HG03442 (cell line): ENCODE measurements at regions not wholly inside any gene's neighbourhood (a gene's known extent, or its start where the extent isn't known, plus 50 kb on each side); places are given as distances from the start of the nearest gene placed in this dataset.

Source experiments
- ATAC-seq: cut with Tn5 transposase; IDR thresholded peaks from one replicate; pipeline ENCODE4 v1.9.1; 2021; ENCODE audit warnings: mild to moderate bottlenecking, moderate library complexity; ENCODE audit not compliant: unreplicated experiment

DNA sequence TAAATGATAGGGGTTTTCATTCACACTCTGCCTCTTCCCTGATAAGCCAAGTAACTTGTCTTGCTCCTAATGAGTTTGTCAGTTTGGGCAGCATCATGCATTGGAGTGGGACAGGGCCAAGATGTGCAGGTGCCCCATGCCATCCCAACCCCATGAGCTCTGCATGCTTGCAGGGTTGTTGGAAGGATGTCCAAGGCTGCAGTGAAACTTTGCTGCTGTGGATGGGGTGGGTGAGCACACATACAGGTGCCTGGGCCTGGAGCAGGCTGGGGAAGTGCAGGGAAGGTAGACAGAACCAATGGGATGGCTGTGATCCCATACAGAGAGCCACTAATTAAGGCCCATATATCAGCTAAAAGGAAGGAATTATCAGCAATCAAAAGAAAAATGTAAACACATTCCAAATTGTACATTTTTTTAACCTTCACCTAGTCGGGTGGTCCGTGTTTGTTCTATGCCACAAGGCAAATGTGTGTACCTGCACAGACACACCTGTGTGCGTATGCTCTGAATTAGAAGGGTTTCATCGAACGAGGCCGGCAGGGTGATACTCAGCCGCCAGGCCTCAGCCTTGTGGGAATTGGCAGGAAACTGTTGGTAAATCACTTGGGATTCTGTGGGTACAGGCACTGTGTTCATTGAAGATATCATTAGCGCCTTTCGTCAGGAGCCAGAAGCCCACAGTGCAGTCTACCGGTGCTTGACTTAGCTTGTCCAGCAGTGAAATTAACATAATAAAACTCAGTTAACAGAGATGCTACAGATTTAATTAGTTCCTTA, 342.9 kb downstream of the MYCN start:
- ATAC-seq, result no peak

- no peak for ATAC-seq
Observed at GRCh38 chr2:16282511-16282910, 342.2 kb downstream of the MYCN start.

DNA sequence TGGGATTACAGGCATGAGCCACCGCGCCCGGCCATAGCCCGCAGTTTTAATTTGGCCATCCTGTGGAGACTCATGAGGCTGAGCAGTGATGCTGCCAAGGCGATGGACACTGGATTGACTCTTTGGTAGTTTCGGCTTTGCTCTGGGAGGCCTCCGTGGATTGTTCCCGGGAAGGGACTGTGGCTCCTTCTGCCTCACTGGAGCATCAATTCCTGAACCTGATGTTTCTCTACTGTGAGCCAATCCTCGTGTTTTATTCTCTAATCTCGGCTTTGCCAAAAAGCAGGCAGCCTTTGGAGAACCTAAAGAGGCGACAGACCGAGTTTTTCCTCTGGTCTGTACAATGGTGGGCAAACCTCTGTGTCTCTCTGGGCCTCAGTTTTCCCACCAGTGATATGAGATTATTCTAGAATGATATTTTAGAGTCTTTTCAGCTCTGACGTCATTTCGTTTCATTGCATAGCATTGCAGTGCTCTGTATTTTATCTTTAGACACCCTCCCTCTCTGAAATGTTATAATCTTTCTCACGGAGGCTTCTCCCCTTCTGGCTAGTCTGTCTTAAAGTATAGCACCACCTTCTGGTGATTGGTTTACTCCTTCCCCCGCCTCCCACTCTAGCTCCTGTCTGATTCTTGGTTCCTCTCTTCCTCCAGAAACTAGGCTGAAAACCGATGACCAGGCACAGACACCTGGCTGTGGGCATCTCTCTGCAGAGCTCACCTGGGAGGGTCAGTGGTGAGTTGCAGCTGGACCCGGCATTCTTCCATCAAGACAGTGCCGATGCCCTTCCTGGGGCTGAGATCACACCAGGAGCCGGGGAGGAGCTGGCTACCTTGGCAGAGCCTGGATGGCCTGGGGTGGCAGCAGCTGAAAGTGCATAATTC, 341.3 kb downstream of the MYCN start:
- ATAC-seq, result peak; percentile 44

GRCh38 chr2:16280081-16280480, 339.7 kb downstream of the MYCN start:
- no peak for ATAC-seq

- ATAC-seq, result no peak
Observed at GRCh38 chr2:16279641-16280040, 339.3 kb downstream of the MYCN start.

DNA sequence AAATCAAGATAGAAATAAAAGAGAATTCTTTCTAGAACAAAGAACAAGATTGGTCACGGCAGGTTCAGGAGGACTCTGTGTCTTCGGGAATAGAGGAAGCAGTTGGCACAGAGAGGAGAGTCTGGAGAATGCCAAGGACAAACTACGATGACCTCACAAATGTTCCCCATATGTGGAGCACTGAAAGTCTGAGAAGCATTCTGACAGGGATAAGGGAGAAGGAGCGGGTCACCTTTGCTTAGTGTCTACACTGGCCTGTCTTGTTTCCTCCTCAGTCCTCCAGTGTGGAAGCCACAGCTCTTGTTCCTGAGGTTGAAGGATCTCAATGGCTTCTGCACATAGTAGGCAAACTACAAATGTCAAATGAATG, 338.8 kb downstream of the MYCN start:
- ATAC-seq, result no peak

GRCh38 chr2:16278421-16279200, 338.3 kb downstream of the MYCN start:
- no peak for ATAC-seq

GRCh38 chr2:16277117-16277516, 336.8 kb downstream of the MYCN start:
- no peak for ATAC-seq

DNA sequence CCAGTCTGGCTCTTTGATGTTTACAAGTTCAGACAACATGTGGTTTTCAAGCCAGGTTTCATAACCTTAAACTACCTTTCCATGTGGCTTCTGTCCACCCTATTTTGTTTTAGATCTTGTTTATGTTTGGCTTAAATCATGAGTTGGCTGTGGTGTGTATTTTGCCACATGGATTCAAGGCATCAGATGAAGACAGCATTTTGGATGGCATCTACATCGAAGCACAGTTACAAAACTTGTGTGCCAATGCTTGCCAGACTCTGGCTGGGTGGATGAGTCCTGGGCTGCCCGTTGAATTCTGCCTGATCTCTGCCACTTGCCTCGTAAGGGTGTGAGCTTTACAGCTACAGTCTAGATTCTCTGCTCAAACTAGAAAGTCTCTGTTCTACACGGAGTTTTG, 335.3 kb downstream of the MYCN start:
- no peak for ATAC-seq

GRCh38 chr2:16275131-16275530, 334.8 kb downstream of the MYCN start:
- no peak for ATAC-seq

GRCh38 chr2:16273111-16273510, 332.8 kb downstream of the MYCN start:
- ATAC-seq, result no peak

DNA sequence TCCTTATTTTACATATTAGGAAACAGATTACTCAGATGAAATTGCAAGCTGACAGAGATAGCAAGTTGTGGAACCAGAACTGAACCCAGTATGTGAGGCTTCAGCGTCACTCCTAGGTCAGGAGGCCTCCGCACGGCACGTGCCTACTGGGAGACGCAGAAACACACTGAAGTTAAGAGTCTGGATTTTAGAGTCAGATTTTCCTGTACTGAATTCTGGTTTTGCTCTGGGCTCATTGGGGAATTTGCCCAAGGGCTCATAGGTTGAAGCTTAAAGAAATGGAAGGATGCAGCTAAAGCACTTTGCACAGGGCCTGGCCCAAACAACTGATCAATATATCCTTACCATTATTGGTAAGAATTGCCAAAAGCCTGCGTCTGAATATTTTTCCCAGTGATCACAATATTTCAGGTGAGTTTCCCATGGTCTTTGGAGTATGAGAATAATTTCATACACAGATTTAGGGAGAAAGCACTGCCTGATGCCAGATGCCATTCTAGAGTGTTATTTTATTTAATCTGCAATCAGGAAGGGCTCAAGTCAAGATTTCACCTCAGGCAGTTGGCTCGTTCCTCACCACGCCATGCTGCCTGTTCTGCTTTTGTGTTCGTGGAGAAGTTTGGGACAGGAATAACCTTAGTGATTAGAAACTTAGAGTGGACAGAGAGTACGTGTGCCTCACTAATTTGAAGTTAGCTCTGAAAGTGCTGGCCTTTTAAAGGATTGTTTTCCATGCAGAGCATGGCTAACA, 331.9 kb downstream of the MYCN start:
- ATAC-seq, result no peak

GRCh38 chr2:16271231-16271896, 331.0 kb downstream of the MYCN start:
- no peak for ATAC-seq

- no peak for ATAC-seq
Observed at GRCh38 chr2:16270441-16270840, 330.1 kb downstream of the MYCN start.

- ATAC-seq, result no peak
Observed at GRCh38 chr2:16268301-16269000, 328.1 kb downstream of the MYCN start.

- no peak for ATAC-seq
Observed at GRCh38 chr2:16266571-16266970, 326.2 kb downstream of the MYCN start.

DNA sequence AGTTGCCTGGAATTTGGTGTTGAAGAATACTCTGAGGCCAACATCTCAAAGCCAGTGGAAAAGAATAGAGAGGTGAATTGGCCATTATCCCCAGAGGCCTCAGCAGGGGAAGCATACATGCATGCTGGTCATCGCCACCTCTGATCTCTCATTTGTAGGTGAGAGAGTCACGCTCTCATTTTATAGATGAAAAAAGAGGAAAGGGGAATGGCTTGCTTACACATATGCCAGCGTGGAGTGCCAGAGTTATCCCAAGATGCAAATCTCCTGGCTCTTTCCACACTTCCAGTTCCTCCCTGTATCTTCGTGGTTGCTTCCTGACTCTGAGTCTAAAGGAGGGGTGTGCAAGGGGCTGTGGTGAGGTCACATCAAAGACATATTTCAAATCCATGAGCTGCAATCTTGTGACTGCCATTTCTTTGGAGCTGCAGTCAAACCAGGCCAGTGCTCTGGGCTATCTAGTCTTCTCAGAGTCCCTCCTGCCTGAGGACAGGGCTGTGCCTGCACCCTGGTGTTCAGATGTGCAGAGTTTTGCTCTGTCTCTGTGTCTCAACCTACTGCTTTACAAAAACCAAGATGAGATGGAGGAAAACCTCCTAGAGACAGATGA, 324.7 kb downstream of the MYCN start:
- no peak for ATAC-seq

- no peak for ATAC-seq
Observed at GRCh38 chr2:16264491-16264890, 324.1 kb downstream of the MYCN start.

- no peak for ATAC-seq
Observed at GRCh38 chr2:16263241-16263890, 323.0 kb downstream of the MYCN start.
